ENCODE measurements at regions not wholly inside any gene's neighbourhood (a gene's known extent, or its start where the extent isn't known, plus 50 kb on each side); places are given as distances from the start of the nearest gene placed in this dataset.

DNA sequence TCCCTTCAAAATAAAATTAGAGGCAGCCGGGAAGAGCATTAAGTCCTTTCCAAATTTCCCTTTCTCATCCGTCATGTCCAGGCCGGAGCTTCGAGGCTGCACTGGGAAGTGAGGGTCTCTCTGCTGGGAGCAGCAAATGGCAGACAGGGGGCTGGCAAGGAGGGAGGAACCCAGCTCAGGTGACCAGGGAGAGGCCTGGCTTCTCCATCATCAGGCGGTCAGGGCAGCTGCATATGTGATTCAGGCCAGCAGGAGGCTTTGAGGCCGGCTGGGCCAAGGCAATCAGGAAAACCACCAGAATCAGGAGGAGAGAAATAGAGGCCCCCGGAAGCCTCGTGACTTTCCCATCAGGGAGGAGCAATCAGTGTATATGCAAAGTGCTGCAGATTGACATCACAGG, 85.0 kb upstream of the RPL38 start:
- Histone ChIP-seq H3K4me1 (no peaks in the 10 kb centered on the region), H3K4me3 (no peak overlapping the region), H3K27ac (no peak overlapping the region), H3K36me3 (no peaks in the 10 kb centered on the region), H3K27me3 (no peaks in the 10 kb centered on the region), H3K9me3 (no peaks in the 10 kb centered on the region)
- no peak for TF ChIP-seq POLR2A (IDR thresholded peaks at IDR 0.05)
- TF ChIP-seq CTCF (IDR thresholded peaks at IDR 0.05) = no peak
- intact Hi-C loops (cut with DNase I; ENCODE audit: low total_unique reads) = no loop called here
- no peak for DNase-seq

GRCh38 chr17:74119049-74119580, 84.4 kb upstream of the RPL38 start:
- DNase-seq = no peak
- Histone ChIP-seq H3K27ac (no peak overlapping the region), H3K36me3 (no peaks in the 10 kb centered on the region), H3K27me3 (no peaks in the 10 kb centered on the region), H3K4me1 (no peaks in the 10 kb centered on the region), H3K4me3 (no peak overlapping the region), H3K9me3 (no peaks in the 10 kb centered on the region)
- intact Hi-C loops (cut with DNase I; ENCODE audit: low total_unique reads) = no loop called here
- TF ChIP-seq CTCF (IDR thresholded peaks at IDR 0.05) = no peak
- TF ChIP-seq POLR2A (IDR thresholded peaks at IDR 0.05) = no peak

DNA sequence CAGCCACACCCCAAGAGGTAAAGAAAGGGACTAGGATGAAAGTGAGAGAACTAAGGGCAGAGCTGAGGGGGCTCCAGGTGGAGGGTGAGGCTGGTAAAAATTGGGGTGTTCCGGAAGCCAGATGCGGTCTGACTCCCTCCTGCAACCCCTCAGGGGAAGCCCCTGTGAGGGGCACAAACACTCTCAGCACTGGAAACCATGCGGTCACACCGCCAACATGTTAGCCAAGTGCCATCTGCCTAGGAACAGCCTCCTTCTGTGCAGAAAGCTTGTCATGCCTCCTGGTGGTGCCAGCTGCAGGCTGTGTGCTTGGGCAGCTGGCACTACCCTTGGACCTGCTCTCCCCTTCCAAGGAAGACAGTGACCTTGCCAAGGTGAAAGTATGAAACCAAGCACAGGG, 83.5 kb upstream of the RPL38 start:
- Histone ChIP-seq H3K27me3 (no peaks in the 10 kb centered on the region), H3K36me3 (no peaks in the 10 kb centered on the region), H3K4me3 (no peak overlapping the region), H3K9me3 (no peaks in the 10 kb centered on the region), H3K4me1 (no peaks in the 10 kb centered on the region), H3K27ac (no peak overlapping the region)
- no peak for DNase-seq
- intact Hi-C loops (cut with DNase I; ENCODE audit: low total_unique reads) = no loop called here
- TF ChIP-seq CTCF (IDR thresholded peaks at IDR 0.05) = no peak

GRCh38 chr17:74123350-74123749, 80.1 kb upstream of the RPL38 start:
- DNase-seq = no peak
- no peak overlapping the region for H3K27ac ChIP-seq
- H3K4me3 ChIP-seq = no peak overlapping the region
- H3K4me1 ChIP-seq = no peaks in the 10 kb centered on the region
- H3K27me3 ChIP-seq = no peaks in the 10 kb centered on the region
- no peak for TF ChIP-seq CTCF (IDR thresholded peaks at IDR 0.05)
- TF ChIP-seq POLR2A (IDR thresholded peaks at IDR 0.05) = no peak
- H3K36me3 ChIP-seq = no peaks in the 10 kb centered on the region
- no peaks in the 10 kb centered on the region for H3K9me3 ChIP-seq
- intact Hi-C loops (cut with DNase I; ENCODE audit: low total_unique reads) = no loop called here

DNA sequence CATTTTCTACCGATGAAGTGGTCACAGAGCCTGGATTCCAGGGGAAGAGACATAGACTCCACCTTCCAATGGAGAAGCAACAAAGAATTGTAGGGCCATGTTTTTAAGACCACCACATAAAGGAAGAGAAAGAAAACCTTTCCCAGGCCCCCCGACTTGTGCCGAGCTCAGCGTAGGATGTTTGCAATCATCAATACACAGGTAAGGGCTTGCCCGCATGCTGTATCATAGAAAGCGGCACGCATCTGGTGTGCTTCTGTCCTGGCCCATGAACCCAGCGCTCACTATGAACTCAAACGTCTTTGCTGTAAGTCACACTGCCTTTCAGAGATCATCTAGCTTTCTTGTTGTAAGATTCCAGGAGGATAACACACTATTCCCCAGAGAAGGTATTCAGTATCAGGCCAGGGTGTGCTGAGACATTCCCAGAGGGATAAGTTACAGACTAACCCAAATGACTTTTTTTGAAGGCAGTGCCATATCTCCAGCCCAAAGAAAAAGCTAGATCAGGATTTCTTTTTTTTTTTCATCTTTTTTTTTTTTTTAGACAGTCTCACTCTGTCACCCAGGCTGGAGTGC, 79.5 kb upstream of the RPL38 start:
- DNase-seq = no peak

More for the DNA sequence above, 79.5 kb upstream of the RPL38 start:
- Histone ChIP-seq H3K9me3 (no peaks in the 10 kb centered on the region), H3K36me3 (no peaks in the 10 kb centered on the region), H3K27me3 (no peaks in the 10 kb centered on the region), H3K4me3 (no peak overlapping the region), H3K27ac (no peak overlapping the region), H3K4me1 (no peaks in the 10 kb centered on the region)
- TF ChIP-seq CTCF (IDR thresholded peaks at IDR 0.05) = no peak
- no peak for TF ChIP-seq POLR2A (IDR thresholded peaks at IDR 0.05)
- intact Hi-C loops (cut with DNase I; ENCODE audit: low total_unique reads) = no loop called here

Measured in uterus (tissue), 3 donors.